Adrenal gland (tissue), 5 donors: ENCODE measurements at regions not wholly inside any gene's neighbourhood (a gene's known extent, or its start where the extent isn't known, plus 50 kb on each side); places are given as distances from the start of the nearest gene placed in this dataset.
"Not testable (repeated sequence)": the region's sequence is repeated elsewhere in the genome, so short reads cannot be mapped to it uniquely, and the experiment has no call there.

ENCODE experiments used
- POLR2A ChIP-seq, 2 donors: fragments of 450-650 bp; IDR thresholded peaks; one replicate each; pipeline ENCODE4 v1.6.1; 2017; ENCODE audit warnings: antibody characterized with exemption in 2 of 2, mild to moderate bottlenecking in 2 of 2, moderate library complexity in 1 of 2
- TF ChIP-seq, protein P1 (sequence below), 6 experiments: fragments of 450-650 bp in 4 of 6; fragments of 200-600 bp in 2 of 6; sonication (generic) in 1 of 6; IDR thresholded peaks; 1 replicate in 5 of 6; 2 replicates in 1 of 6; pipeline versions ENCODE4 v1.5.1 to v1.8.0; 2016 to 2021; ENCODE audit warnings: antibody characterized with exemption in 6 of 6, mild to moderate bottlenecking in 2 of 6, moderate library complexity in 1 of 6
- donor health status: DM: no; HTN: no; CAD: no.

DNA sequence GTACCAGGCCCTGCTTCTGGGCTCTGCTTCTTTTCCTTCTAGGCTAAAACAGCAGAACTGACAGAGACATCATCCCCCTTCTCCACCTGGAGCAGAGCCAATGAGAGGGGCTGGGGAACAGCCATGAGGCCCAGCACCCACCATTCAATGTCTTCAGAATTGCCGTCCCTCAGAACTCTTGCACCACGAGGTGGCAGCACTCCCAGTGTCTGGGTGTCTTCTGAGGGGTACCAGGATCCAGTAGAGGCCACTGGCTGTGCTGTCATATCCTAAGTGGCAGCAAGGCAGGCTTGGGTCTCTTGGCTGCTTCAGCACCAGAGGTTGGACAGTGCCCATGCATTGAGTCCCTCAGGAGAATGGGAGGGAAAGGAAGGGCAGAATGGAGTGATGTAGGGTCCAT lies 312.8 kb downstream of the FOXD4L4 start:
- not testable (repeated sequence) for TF ChIP-seq POLR2A (IDR thresholded peaks at IDR 0.05)
- TF ChIP-seq, protein P1, sequence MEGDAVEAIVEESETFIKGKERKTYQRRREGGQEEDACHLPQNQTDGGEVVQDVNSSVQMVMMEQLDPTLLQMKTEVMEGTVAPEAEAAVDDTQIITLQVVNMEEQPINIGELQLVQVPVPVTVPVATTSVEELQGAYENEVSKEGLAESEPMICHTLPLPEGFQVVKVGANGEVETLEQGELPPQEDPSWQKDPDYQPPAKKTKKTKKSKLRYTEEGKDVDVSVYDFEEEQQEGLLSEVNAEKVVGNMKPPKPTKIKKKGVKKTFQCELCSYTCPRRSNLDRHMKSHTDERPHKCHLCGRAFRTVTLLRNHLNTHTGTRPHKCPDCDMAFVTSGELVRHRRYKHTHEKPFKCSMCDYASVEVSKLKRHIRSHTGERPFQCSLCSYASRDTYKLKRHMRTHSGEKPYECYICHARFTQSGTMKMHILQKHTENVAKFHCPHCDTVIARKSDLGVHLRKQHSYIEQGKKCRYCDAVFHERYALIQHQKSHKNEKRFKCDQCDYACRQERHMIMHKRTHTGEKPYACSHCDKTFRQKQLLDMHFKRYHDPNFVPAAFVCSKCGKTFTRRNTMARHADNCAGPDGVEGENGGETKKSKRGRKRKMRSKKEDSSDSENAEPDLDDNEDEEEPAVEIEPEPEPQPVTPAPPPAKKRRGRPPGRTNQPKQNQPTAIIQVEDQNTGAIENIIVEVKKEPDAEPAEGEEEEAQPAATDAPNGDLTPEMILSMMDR (IDR thresholded peaks at IDR 0.05), result not testable (repeated sequence)
